ENCODE measurements at regions not wholly inside any gene's neighbourhood (a gene's known extent, or its start where the extent isn't known, plus 50 kb on each side); places are given as distances from the start of the nearest gene placed in this dataset.

DNA sequence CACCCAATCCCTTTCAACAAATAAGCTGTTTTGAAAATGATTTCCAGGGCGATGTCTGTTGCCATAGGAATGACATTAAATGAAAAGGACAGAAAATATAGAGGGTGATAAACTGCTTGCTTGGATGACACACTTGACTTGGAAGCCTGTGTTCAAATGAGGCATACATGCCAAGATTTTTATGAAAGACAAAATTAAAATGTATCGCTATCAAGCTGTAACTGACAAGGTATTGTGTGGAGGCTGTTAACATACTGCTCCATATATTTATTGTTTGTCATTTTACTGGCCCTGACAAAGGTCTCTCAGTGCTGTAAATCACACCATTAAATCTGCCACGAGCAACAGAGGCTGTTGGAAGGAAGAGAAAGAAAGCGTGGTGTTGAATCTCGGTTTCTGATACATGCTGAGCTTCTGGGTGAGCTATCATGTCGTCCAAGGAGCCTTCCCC lies 456.2 kb upstream of the SALL1 start:
- no peak overlapping the region for H3K27ac ChIP-seq (replicated peaks)
- DNase-seq (ENCODE audit: low read depth in 1 of 2, low spot score in 1 of 2), result no peak
- TF ChIP-seq CTCF (IDR thresholded peaks at IDR 0.05; ENCODE audit: insufficient read depth, low read length) (no peak), POLR2AphosphoS5 (IDR thresholded peaks at IDR 0.05; ENCODE audit: low read depth) (no peak), SPI1 (IDR thresholded peaks at IDR 0.05; ENCODE audit: borderline replicate concordance, low read depth) (no peak), GABPA (IDR thresholded peaks at IDR 0.05; ENCODE audit: low read depth) (no peak), REST (IDR thresholded peaks at IDR 0.05; ENCODE audit: insufficient replicate concordance, low read depth) (no peak)
- no peaks in the 10 kb centered on the region for H3K27me3 ChIP-seq (ENCODE audit: insufficient read depth, poor library complexity, severe bottlenecking)
- no peak overlapping the region for H3K4me3 ChIP-seq (replicated peaks; ENCODE audit: insufficient read depth, low read length)

DNA sequence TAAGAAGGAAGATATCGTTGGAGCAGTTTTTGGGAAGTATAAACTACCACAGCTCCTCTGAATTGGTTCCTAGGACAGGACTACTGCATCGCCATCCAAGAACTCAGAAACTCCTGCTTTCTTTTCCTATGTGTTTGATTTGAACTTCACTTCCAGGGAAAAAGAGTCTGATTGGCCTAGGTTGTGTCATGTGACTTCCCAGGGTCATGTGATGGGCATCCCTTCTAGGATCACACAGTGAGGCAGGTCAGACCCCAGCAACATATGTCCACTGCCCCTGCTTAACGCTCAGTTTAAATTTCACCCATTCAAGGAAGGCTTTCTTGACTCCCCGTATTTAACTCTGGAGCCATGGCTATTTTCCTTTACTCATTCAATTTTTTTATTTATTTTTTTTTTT lies 445.2 kb upstream of the SALL1 start:
- Histone ChIP-seq H3K27ac (replicated peaks) (no peak overlapping the region), H3K27me3 (ENCODE audit: insufficient read depth, poor library complexity, severe bottlenecking) (no peaks in the 10 kb centered on the region), H3K4me3 (replicated peaks; ENCODE audit: insufficient read depth, low read length) (no peak overlapping the region)
- DNase-seq (ENCODE audit: low read depth in 1 of 2, low spot score in 1 of 2), result no peak
- TF ChIP-seq POLR2AphosphoS5 (IDR thresholded peaks at IDR 0.05; ENCODE audit: low read depth) (no peak), REST (IDR thresholded peaks at IDR 0.05; ENCODE audit: insufficient replicate concordance, low read depth) (no peak), GABPA (IDR thresholded peaks at IDR 0.05; ENCODE audit: low read depth) (no peak), SPI1 (IDR thresholded peaks at IDR 0.05; ENCODE audit: borderline replicate concordance, low read depth) (no peak), CTCF (IDR thresholded peaks at IDR 0.05; ENCODE audit: insufficient read depth, low read length) (no peak)

DNA sequence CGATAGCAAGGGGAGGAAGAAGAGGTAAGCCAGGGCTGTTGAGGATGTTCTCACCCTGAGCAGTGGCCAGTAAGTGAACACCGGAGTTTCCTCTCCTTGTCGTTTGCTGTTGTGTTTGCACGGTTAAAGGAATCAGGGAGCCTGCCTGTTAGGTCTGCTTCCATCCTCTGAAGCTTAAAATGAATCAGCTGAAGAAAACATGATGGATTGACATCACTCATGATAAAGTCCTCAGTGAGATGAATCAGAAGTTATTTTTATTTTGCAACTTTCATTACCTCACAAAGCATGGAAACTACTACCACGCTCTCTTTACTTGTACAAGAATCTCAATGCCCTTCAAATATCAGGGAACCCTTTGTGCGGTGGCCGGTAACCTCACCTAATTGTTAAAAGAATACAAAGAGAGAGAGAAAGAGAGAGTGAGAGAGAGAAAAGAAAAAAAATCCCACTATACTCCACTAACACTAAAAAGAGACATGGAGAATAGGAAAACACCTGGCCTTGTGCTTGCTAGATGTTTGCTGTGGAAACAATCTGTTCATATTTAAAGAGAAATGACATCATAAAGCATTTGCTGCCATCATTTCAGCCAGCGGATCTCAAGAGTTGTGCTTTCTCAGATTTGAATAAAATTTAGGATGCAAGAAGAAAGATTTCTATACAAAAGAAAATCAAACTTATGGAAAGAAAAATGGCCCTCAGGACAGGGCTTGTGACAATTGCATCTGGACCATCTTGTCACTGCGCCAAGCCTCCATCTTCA lies 441.6 kb upstream of the SALL1 start:
- Histone ChIP-seq H3K4me3 (replicated peaks; ENCODE audit: insufficient read depth, low read length) (no peak overlapping the region), H3K27me3 (ENCODE audit: insufficient read depth, poor library complexity, severe bottlenecking) (no peaks in the 10 kb centered on the region), H3K27ac (replicated peaks) (no peak overlapping the region)
- TF ChIP-seq REST (IDR thresholded peaks at IDR 0.05; ENCODE audit: insufficient replicate concordance, low read depth) (no peak), GABPA (IDR thresholded peaks at IDR 0.05; ENCODE audit: low read depth) (no peak), CTCF (IDR thresholded peaks at IDR 0.05; ENCODE audit: insufficient read depth, low read length) (no peak), POLR2AphosphoS5 (IDR thresholded peaks at IDR 0.05; ENCODE audit: low read depth) (no peak), SPI1 (IDR thresholded peaks at IDR 0.05; ENCODE audit: borderline replicate concordance, low read depth) (no peak)
- no peak for DNase-seq (ENCODE audit: low read depth in 1 of 2, low spot score in 1 of 2)

All from HL-60 (cell line).